SK-N-SH (cell line): ENCODE measurements at regions not wholly inside any gene's neighbourhood (a gene's known extent, or its start where the extent isn't known, plus 50 kb on each side); places are given as distances from the start of the nearest gene placed in this dataset.

Experiments used
- CTCF ChIA-PET: fragments of 300-600, 350-600 bp; formaldehyde crosslinking; extraction: SDS; loops from one replicate; lab custom pipeline; 2021; lab: Yijun Ruan, JAX
- POLR2A ChIA-PET: fragments of 350-600 bp; sonication (Branson Sonifier 250); formaldehyde crosslinking; extraction: SDS; loops from one replicate; lab custom pipeline; 2020; ENCODE audit warnings: antibody characterized with exemption, inconsistent platforms; lab: Yijun Ruan, JAX
- DNase-seq: peaks from one replicate; pipeline ENCODE4 v3.0.0; 2012
- H2AFZ ChIP-seq: fragments of 200-600 bp; sonication (generic); 2 replicates; pipeline ENCODE4 v1.8.1; 2016; ENCODE audit warnings: antibody characterized with exemption, mild to moderate bottlenecking, low read depth
- H3F3A ChIP-seq: fragments of 200-600 bp; sonication (generic); replicated peaks from 2 replicates; pipeline ENCODE3; 2016; ENCODE audit warnings: antibody characterized with exemption, mild to moderate bottlenecking; ENCODE audit not compliant: insufficient read depth
- H3K27ac ChIP-seq, 2 experiments: fragments of 200-500 bp in 1 of 2; fragments of 200-600 bp in 1 of 2; sonication (Bioruptor generic) in 1 of 2; sonication (generic), shearing (Covaris generic) in 1 of 2; 2 replicates each; pipeline versions ENCODE4 v1.5.1 to v1.6.1; 2014 to 2016; ENCODE audit warnings: low read depth in 2 of 2, inconsistent platforms in 1 of 2, low read length in 1 of 2, mild to moderate bottlenecking in 1 of 2, mixed read lengths in 1 of 2
- H3K27me3 ChIP-seq: fragments of 200-600 bp; sonication (generic), shearing (Covaris generic); 2 replicates; pipeline ENCODE4 v1.6.1; 2016; ENCODE audit warnings: mixed run types; ENCODE audit not compliant: insufficient read depth
- H3K36me3 ChIP-seq, 2 experiments: fragments of 200-500 bp in 1 of 2; fragments of 200-600 bp in 1 of 2; sonication (Bioruptor generic) in 1 of 2; sonication (generic) in 1 of 2; replicated peaks in 1 of 2; 2 replicates each; pipeline versions ENCODE3 to v1.5.1; 2014 to 2016; ENCODE audit warnings: low read length in 1 of 2, mild to moderate bottlenecking in 1 of 2; ENCODE audit not compliant: insufficient read depth in 2 of 2, control insufficient read depth in 1 of 2
- H3K4me1 ChIP-seq, 2 experiments: fragments of 200-500 bp in 1 of 2; fragments of 200-600 bp in 1 of 2; sonication (Bioruptor generic) in 1 of 2; sonication (generic), shearing (Covaris generic) in 1 of 2; 2 replicates each; pipeline versions ENCODE4 v1.5.1 to v1.6.1; 2014 to 2016; ENCODE audit warnings: low read depth in 1 of 2, low read length in 1 of 2, mixed run types in 1 of 2; ENCODE audit not compliant: insufficient read depth in 2 of 2, control insufficient read depth in 1 of 2
- H3K4me2 ChIP-seq: fragments of 200-600 bp; sonication (generic), shearing (Covaris generic); 2 replicates; pipeline ENCODE4 v1.6.1; 2017; ENCODE audit warnings: mixed run types
- H3K4me3 ChIP-seq, 2 experiments: fragments of 200-500 bp in 1 of 2; fragments of 200-600 bp in 1 of 2; sonication (Bioruptor generic) in 1 of 2; sonication (generic), shearing (Covaris generic) in 1 of 2; 2 replicates each; pipeline versions ENCODE4 v1.5.1 to v1.8.1; 2014 to 2016; ENCODE audit warnings: low read depth in 2 of 2, inconsistent platforms in 1 of 2, low read length in 1 of 2, mild to moderate bottlenecking in 1 of 2, mixed read lengths in 1 of 2, moderate library complexity in 1 of 2
- H3K79me2 ChIP-seq: fragments of 200-600 bp; sonication (generic); 2 replicates; pipeline ENCODE4 v1.8.1; 2017; ENCODE audit warnings: mild to moderate bottlenecking; ENCODE audit not compliant: insufficient read depth
- H3K9ac ChIP-seq: fragments of 200-600 bp; sonication (generic); 2 replicates; pipeline ENCODE4 v1.6.1; 2017; ENCODE audit warnings: mixed run types
- H3K9me2 ChIP-seq: fragments of 200-600 bp; sonication (generic); 2 replicates; pipeline ENCODE4 v1.6.1; 2017; ENCODE audit warnings: mixed run types
- H3K9me3 ChIP-seq: fragments of 200-600 bp; sonication (generic); 2 replicates; pipeline ENCODE4 v1.6.1; 2017; ENCODE audit warnings: mixed run types, mild to moderate bottlenecking, moderate library complexity
- H4K20me1 ChIP-seq: fragments of 200-600 bp; sonication (generic); 2 replicates; pipeline ENCODE4 v1.6.1; 2017; ENCODE audit warnings: mild to moderate bottlenecking, mixed run types; ENCODE audit not compliant: insufficient read depth
- ELF1 ChIP-seq: IDR thresholded peaks from 2 replicates; pipeline ENCODE4 v1.4.0; 2012
- FOSL2 ChIP-seq: IDR thresholded peaks from 2 replicates; pipeline ENCODE4 v1.4.0; 2012; ENCODE audit warnings: low read depth, mild to moderate bottlenecking, moderate library complexity, borderline replicate concordance
- FOXJ3 ChIP-seq: sonication (generic); formaldehyde crosslinking; IDR thresholded peaks from 2 replicates; pipeline ENCODE4 v1.5.1; 2020; ENCODE audit warnings: mild to moderate bottlenecking, missing genetic modification reagents
- IRF3 ChIP-seq: fragments of 150-350 bp; IDR thresholded peaks from 2 replicates; pipeline ENCODE4 v1.6.1; 2016; ENCODE audit warnings: mild to moderate bottlenecking, low read depth, low read length
- NFIC ChIP-seq: IDR thresholded peaks from 2 replicates; pipeline ENCODE4 v1.4.0; 2012; ENCODE audit warnings: borderline replicate concordance
- NRF1 ChIP-seq: IDR thresholded peaks from 2 replicates; pipeline ENCODE4 v1.6.1; 2012; ENCODE audit warnings: low read depth, mild to moderate bottlenecking, low read length
- PBX3 ChIP-seq: IDR thresholded peaks from 2 replicates; pipeline ENCODE4; 2012
- RCOR1 ChIP-seq: fragments of 150-350 bp; IDR thresholded peaks from 2 replicates; pipeline ENCODE4 v1.6.1; 2017; ENCODE audit warnings: antibody characterized with exemption, low read length
- RFX5 ChIP-seq: IDR thresholded peaks from 2 replicates; pipeline ENCODE4 v1.6.1; 2012; ENCODE audit warnings: mild to moderate bottlenecking, improper control_type of control experiment, low read length
- RXRA ChIP-seq: IDR thresholded peaks from 2 replicates; pipeline ENCODE4 v1.4.0; 2012; ENCODE audit warnings: low read depth, mild to moderate bottlenecking, borderline replicate concordance
- TEAD4 ChIP-seq: IDR thresholded peaks from 2 replicates; pipeline ENCODE4 v1.4.0; 2012; ENCODE audit warnings: mild to moderate bottlenecking, borderline replicate concordance; ENCODE audit not compliant: insufficient read depth
- YY1 ChIP-seq: IDR thresholded peaks from 2 replicates; pipeline ENCODE4 v1.4.0; 2012; ENCODE audit warnings: low read depth, mild to moderate bottlenecking
- WGBS: methylation state at CpG from one replicate; pipeline ENCODE4 v1.1.6; 2017; ENCODE audit warnings: low lambda C conversion rate; 5-methylcytosine and 5-hydroxymethylcytosine counted together
- TF ChIP-seq, protein P1 (sequence below): IDR thresholded peaks from 2 replicates; pipeline ENCODE4 v1.4.0; 2012; ENCODE audit warnings: low read depth, borderline replicate concordance

GRCh38 chr18:39732918-39733317 is 2167.3 kb upstream of the CELF4 start:
- no peak overlapping the region for H3K4me2 ChIP-seq
- no peak overlapping the region for H3K4me3 ChIP-seq
- no peaks in the 10 kb centered on the region for H3K79me2 ChIP-seq
- H3K9me3 ChIP-seq, result no peaks in the 10 kb centered on the region
- H3F3A ChIP-seq, result no peaks in the 10 kb centered on the region
- H2AFZ ChIP-seq, result no peak overlapping the region
- H3K27ac ChIP-seq, result no peak overlapping the region
- no peak for DNase-seq
- no peaks in the 10 kb centered on the region for H3K27me3 ChIP-seq
- no peaks in the 10 kb centered on the region for H3K9me2 ChIP-seq
- ChIA-PET CTCF (interaction anchor here (1.7 kb wide), 1 partner anchor 109 kb away, joined by 4 read pairs; no protein-coding TSS in a partner anchor), POLR2A (no interaction called here)
- TF ChIP-seq FOSL2 (no peak), FOXJ3 (CRISPR knock-in tag) (no peak), RCOR1 (no peak), RFX5 (no peak), ELF1 (no peak), NRF1 (no peak), PBX3 (no peak), TEAD4 (no peak), IRF3 (no peak)
- TF ChIP-seq, protein P1, sequence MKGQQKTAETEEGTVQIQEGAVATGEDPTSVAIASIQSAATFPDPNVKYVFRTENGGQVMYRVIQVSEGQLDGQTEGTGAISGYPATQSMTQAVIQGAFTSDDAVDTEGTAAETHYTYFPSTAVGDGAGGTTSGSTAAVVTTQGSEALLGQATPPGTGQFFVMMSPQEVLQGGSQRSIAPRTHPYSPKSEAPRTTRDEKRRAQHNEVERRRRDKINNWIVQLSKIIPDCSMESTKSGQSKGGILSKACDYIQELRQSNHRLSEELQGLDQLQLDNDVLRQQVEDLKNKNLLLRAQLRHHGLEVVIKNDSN, result no peak
- WGBS, result 71% methylated on average over 2 of the region's 2 CpGs
- H3K9ac ChIP-seq, result no peak overlapping the region
- H4K20me1 ChIP-seq, result no peaks in the 10 kb centered on the region
- H3K36me3 ChIP-seq, result no peaks in the 10 kb centered on the region
- H3K4me1 ChIP-seq, result no peaks in the 10 kb centered on the region

GRCh38 chr18:39730606-39731005 is 2165.0 kb upstream of the CELF4 start:
- no peak for DNase-seq
- ChIA-PET CTCF (interaction anchor here (1.1 kb wide), 1 partner anchor 10 kb away, joined by 3 read pairs; no protein-coding TSS in a partner anchor), POLR2A (no interaction called here)

More at GRCh38 chr18:39730606-39731005, 2165.0 kb upstream of the CELF4 start:
- Histone ChIP-seq H3K9ac (no peak overlapping the region), H3K27me3 (no peaks in the 10 kb centered on the region), H3F3A (no peaks in the 10 kb centered on the region), H4K20me1 (no peaks in the 10 kb centered on the region), H3K27ac (no peak overlapping the region), H3K4me3 (no peak overlapping the region), H3K36me3 (no peaks in the 10 kb centered on the region), H3K4me1 (no peaks in the 10 kb centered on the region), H3K9me3 (no peaks in the 10 kb centered on the region), H2AFZ (no peak overlapping the region)
- no peak for TF ChIP-seq YY1
- no peak for TF ChIP-seq RFX5
- no peak for TF ChIP-seq NFIC
- no peak for TF ChIP-seq RXRA
- TF ChIP-seq, protein P1, result no peak
- TF ChIP-seq, all 33 proteins: peak for 0
- Histone ChIP-seq H3K79me2 (no peaks in the 10 kb centered on the region), H3K9me2 (no peaks in the 10 kb centered on the region), H3K4me2 (no peak overlapping the region)
